ENCODE measurements at regions not wholly inside any gene's neighbourhood (a gene's known extent, or its start where the extent isn't known, plus 50 kb on each side); places are given as distances from the start of the nearest gene placed in this dataset.

DNA sequence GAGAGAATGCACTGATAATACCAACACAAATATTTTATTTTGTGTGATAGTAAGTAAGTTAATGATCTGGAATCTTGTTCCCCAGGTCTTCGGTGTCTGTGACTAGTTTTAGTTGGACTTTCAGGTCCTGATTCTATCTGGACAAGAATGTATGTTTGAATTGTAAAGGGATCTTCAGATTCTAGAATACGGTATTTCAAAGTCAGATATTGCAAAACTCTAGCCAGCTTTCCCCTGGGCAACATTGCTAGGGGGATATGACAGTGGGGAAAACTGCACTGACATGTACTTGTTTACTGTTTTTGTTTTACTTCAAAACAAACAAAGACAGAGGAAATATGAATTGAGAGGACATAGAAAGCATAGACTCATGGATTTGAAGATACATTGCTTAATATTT is 489.0 kb downstream of the FAM133A start:
- TF ChIP-seq, protein P1, sequence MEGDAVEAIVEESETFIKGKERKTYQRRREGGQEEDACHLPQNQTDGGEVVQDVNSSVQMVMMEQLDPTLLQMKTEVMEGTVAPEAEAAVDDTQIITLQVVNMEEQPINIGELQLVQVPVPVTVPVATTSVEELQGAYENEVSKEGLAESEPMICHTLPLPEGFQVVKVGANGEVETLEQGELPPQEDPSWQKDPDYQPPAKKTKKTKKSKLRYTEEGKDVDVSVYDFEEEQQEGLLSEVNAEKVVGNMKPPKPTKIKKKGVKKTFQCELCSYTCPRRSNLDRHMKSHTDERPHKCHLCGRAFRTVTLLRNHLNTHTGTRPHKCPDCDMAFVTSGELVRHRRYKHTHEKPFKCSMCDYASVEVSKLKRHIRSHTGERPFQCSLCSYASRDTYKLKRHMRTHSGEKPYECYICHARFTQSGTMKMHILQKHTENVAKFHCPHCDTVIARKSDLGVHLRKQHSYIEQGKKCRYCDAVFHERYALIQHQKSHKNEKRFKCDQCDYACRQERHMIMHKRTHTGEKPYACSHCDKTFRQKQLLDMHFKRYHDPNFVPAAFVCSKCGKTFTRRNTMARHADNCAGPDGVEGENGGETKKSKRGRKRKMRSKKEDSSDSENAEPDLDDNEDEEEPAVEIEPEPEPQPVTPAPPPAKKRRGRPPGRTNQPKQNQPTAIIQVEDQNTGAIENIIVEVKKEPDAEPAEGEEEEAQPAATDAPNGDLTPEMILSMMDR (IDR thresholded peaks at IDR 0.05; ENCODE audit: low read depth, low read length, poor library complexity, severe bottlenecking) = no peak
- no peak for TF ChIP-seq EZH2phosphoT487 (IDR thresholded peaks at IDR 0.05; ENCODE audit: borderline replicate concordance, low read length)

Data from DOHH2 (cell line).